HK-2 (cell line): ENCODE measurements at regions not wholly inside any gene's neighbourhood (a gene's known extent, or its start where the extent isn't known, plus 50 kb on each side); places are given as distances from the start of the nearest gene placed in this dataset.

Source experiments
- DNase-seq: peaks from one replicate; pipeline ENCODE4 v3.0.0-alpha.2; 2018; ENCODE audit not compliant: unreplicated experiment

DNA sequence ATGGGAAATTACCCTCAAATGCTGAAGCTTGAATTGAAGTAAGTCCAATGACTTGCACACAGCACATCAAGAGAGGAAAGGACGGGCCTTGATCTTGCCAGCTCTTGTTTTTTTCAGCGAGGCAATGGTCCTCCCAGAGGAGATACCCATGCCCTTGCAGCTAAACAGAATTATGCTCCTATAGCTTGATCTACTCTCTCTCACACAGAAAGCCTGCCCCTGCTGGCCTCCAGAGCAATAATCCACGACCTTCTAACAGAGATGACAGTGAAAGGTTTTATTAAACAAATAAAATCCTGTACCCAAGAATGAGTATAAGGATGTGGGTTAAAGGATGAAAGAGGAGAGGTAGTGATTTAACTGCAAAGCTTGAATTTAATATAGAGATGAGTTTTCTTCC lies 268.0 kb downstream of the ADRA2A start:
- no peak for DNase-seq

DNA sequence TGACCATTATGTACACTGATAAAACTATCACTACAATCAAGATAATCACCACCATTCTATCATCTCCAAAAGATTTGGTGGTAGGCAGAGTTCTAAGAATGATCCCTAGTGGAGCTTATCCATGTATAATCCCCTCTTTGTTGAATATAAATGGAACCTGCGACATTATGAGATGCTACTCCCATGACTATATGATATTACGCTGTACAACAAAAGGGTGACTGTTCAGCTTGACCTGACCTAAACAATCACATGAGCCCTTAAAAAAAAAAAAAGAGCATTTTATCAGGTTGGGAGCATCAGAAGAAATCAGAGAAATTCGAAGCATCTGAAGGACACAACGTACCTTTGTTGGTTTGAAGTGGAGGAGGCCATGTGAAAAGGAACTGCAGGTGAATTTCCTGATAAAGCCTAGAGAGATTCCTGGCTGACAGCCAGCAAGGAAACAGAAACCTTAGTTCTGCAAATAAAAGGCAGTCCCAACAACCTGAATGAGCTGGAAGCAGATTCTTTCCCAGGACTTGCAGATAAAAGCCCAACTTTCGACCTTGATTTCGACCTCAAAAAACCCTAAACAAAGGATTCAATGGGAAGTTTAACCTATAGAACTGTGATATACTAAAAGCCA lies 270.7 kb downstream of the ADRA2A start:
- no peak for DNase-seq

DNA sequence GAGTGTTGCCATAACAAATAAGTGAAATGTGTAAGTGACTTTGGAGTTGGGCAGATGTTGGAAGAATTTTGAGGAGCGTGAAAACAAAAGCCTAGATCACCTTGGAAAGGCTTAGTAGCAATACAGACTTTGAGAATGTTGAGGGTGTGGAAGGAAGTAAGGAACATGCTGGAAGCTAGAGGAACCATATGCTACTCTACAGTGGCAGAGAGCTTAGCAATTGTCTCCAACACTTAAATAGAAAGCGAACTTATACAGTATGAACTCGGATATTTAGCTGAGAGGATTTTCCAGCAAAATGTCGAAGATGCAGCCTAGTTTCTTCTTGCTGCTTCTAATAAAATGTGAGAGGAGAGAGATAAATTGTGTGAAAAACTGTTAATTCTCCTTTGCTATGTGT lies 271.2 kb downstream of the ADRA2A start:
- DNase-seq: no peak

DNA sequence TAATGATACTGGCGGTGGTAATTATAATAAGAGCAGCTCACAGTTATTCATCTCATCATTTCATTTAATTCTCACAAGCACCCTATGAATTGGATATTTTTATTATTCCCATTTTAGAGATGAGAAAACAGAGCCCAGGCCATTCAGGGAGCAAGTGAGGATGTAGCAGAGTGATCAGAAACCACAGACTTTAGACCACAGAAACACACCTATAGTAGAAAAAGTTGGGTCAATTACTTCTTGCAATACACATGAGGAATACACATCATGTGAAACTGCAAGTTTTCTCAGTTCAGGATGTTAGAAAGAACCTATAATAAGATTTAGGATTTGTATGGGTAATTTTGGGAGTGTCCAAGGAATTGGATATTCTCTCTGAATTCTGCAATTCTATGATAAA lies 278.0 kb downstream of the ADRA2A start:
- no peak for DNase-seq

DNA sequence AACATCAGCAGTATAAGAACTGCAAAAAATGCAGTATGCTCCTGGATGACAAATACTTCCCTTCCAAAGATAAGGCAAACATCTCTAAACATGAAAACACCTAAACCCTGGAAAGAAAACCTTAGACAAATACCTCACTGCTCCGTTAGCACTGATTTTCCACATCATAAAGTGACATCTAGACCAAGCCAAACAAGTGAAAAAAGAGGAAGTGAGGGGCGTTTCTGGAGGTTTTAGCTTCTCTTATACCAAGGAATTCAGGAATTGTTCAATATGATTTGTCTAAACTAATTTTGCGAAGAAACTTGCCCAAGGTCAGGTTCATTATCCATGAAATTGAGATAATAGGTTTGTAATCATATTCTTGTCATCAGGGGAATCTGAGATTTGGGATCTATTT lies 279.7 kb downstream of the ADRA2A start:
- DNase-seq: no peak

DNA sequence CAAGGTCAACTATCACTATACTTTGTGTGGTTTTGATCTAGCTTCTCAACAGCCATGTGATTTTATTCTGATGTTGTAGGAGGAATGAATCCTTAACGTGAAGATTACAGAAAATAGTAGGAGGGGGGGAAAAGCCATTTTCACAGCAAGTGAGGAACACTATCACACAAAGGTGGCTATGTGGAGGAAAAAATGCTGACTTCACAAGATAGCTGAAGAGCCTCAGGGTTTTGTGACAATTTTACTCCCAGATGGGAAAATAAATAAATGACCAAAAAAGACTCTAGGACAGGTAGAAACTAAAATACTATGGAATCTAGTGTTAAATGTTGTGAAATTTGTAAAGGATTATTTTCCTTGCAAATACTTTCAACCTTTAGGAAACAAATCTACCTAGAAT lies 281.0 kb downstream of the ADRA2A start:
- no peak for DNase-seq

DNA sequence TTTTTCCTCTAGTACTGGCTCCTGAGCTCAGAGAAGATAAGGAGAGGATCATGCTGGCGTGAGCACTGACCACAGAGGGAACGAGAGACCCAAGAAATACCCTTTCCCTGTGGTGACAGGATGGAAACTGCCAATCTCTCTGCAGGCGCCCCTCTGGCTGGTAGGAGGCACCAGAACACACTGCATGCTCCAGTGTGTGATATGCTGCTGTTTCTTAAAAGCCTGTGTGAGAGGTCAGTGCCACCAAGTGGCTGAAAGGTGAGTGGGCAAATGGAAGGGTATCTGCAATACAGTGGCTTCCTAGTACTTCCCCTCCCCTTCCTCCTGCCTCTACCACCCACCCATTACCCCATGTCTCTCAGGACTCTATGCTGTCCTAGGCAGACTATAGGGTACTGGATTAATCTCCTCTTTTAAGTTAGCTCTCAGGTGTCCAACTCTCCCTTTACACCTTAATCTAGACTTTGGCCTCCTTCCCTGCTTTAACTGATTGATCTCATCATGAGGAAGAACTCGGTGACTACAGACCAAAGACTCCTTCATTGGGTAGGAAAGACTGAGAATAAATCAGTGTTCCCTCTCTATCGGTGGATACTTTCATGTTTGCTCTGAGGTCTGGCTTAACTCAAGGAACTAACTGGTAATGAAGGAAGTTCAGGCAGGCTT lies 283.6 kb downstream of the ADRA2A start:
- peak; percentile 38 for DNase-seq

DNA sequence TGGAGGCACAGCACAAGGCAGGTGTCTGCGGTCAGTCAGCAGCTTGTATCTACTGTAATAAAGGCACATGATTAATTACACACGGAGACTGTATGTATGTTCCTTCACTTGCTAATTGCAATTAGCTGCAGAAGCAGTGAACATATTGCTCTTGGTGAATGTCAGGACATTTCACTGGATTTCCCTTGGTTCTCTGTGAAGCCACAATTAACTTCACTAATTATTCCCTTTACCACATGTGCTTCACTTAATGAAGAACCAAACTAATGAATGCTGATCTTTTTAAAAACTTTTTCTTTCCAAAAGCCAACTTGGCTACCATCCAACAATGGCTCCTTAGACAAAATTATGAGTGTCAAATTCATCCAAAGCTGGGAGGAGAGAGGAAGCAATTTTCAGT lies 290.7 kb downstream of the ADRA2A start:
- no peak for DNase-seq

DNA sequence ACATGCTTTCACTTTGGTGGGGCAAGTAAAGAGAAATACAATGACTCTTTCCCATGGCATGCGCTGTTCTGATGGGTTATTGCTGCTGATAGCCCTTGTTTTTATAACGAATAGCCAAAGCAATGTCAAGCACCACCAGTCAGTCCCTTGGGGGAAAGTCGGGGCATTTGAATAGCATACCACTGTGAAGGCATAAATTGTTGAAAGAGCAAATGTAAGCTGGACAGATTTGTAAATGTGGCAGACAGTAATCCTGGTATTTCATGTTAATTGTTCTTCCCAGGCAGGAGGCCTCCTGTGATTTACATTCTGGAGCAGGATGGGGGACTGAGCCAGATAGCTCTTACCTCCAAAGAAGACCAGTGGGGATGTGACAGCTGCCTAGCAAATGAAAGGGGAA lies 293.3 kb downstream of the ADRA2A start:
- no peak for DNase-seq

DNA sequence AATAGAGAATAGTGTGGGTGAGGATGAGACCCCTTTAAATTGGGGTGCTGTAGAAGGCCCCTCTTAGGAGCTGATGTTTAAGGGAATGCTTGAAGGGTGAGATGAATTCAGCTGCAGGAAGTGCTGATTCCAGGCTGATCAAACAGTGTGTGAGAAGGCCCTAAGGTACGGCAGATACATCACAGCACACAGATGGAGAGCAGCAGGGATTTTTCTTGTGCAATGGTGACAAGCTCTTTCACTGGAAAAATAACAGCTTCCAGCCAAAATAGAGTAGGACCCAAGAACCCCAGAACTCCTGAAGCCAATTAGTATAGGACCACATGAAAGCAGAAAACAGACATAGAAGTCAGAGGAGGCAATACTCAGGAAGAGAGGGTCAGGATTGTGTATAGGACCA lies 296.9 kb downstream of the ADRA2A start:
- DNase-seq: no peak

DNA sequence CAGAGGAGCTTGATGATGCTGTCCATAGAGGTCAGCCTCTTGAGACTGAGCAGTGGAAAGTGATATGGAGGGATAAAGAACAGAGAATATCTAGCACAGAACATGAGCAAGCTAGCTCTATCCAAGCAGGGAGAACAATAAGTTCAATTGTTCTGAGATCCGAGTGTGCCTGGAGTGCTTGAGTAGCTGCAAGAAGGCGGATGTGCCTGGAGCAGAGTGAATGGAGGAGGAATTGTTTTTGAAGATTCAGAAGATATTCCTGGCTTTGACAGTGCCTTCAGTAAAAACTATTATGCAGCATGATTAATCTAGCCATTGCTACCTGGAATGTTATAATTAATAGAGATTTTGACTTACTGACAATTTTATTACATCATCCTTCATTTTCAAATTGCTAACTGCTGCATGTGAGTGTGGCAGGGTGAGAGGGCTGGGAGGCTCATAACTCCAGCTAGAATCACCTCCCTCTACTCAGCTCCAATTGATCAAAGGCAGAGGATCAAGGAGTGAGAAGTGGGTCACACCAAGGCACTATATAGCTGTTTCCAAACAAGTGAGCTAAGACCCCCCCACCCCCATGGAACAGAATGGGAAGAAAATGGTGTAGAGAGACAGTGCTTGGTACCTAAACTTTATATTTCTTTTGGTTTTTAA lies 302.8 kb downstream of the ADRA2A start:
- no peak for DNase-seq

DNA sequence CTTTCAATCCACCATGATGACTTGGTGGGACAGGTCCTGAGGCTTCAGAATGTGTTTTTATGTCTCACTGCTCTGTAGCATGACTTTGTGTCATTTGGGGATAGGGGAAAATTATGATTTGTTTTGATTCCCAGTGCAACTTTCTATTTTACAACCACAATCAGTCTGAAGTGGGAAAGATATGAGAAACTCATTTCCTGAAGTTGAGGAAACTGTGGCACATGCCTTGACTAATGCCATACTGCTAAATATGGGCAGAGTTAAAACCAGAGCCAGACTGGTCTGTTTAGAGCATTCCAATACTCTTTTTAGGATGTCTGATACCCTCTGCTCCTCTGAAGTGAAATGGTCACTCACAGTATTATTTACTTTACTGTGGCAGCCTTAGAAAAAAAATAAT lies 307.7 kb downstream of the ADRA2A start:
- DNase-seq: no peak

DNA sequence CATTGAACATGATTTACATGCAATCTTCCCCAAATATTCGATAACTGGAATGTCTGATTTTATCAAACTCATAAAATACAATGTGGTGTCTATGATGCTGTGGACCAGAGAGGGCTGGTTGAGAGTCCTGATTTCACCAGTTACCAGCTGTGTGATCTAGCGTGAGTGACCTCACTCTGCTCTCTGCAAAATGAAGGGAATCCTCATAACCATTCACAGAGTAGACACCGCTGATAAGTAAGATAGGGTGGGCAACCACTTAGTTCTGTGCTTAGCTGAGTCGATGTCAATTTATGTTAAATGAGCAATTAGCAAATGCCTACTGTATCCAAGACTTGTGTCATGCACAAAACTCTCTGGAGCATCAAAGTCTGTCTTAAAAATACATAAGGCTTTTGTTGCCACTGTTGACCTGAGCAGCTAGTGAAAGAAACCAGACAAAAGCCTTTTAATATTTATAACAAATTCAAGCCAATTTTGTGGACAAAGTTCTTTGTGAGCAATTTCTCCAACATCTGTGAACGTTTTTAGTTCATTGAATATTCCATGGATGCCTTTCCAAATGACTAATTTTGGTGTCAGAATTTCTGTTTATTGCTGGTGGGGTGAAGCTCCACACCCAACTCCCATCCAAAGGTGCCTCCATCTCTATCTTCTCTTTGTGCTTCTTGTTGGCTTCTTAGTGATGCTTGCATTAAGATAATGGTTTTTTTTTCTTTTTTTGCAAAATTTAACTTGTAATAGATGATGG lies 314.2 kb downstream of the ADRA2A start:
- DNase-seq: no peak

DNA sequence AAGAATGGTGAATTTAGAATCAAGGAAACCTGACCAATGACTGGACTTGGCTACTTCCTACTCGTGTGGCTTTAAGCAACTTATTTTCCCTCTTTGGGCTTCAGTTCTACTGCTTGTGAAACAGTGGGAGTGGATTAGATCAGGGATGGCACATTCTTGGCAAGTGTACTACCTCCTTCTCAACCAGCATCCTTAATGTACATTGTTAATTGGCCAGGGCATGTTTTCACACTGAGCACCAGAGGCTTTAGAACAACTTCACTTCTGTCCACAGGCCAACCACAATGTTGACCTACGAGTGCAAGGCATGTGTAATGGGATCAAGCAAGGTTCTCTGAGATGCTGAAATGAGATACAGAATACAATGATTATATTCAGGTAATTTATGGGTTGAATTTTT lies 315.3 kb downstream of the ADRA2A start:
- DNase-seq: no peak

DNA sequence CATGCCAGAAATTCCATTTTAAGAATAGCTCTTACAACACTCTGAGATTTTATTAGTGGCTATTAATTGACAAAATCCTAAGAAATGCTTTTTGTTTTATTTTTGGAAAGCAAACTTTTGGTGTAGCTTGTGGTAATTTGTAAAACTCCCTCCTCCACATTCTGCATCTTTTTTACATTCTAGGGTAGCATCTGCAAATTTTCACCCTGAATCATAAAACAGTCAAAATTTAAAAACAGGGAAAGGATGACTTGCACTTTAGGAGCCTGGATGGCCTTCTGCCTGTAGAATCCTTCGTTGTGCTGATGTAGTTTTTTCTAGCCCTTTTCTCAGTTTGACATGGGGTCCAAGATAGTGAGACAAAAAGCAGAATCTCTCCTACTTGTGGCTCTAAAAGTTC lies 316.1 kb downstream of the ADRA2A start:
- no peak for DNase-seq

DNA sequence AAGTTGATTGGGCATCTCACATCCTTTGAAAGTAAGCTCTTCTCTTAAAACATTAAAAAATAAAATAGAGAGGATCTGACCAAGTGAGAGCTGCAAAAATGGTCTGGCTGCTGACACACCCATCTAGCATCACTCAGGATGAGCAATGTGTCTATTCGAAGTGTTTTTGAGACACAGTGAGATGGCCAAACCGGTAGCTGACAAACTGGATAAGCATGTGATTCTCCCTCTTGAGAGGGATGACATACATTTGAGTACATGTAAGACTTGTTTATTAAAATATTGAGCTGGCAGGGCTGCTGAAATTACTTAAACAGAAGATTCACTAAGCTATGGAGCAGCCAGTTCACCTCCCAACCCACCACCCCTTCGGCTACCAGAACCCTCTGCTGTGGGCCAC lies 333.9 kb downstream of the ADRA2A start:
- DNase-seq: no peak

DNA sequence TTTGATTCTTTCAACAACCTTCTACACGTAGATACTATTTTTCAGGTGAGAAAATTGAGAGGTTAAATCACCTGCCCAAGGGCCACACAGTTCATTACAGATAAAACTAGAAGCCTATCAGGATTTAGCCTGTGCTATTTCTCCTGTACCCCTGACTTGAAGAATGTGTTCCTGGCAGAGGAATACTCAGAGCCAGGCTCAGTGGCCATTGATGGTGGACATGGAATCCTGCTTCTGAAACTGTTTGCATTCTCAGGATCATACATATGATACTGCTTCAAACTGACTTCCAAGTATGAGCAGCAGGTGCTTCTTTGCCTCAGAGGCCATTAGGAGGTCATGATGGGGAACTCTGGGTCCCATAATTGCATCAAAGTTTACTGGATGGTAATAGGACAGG lies 348.6 kb downstream of the ADRA2A start:
- DNase-seq: no peak

DNA sequence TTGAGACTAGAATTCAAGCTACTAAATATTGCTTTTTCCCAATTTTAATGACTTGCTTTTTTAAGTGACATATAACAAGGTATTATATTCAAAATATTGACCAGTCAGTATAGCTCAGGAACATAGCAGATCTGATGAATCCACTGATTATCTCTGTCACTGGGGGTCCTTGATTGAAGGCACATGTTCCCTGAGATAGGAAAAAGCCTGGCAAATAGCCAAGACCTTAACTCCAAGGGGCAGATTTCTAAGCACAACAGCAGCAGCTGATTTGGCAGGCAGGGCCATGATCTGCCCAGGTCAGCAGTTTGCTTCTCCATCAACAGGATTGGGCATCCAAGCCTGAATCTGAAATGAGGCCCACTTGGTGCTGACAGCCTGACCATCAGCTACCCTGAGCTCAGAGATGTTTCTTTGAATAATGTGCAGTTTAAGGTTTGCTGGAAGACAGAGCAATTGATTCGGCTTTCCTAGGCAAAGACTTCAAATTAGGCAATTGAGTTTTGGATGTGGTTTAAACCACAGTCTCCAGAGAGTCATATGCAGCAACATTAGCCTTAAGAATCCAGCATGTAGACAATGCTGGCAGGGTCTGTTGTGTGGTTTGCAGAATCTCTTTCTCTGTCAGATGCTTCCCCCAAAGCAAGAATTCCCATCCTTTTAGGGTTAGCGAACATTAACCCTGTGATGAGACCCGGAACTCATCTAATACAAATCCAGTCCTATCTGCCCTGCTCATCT lies 352.6 kb downstream of the ADRA2A start:
- no peak for DNase-seq

DNA sequence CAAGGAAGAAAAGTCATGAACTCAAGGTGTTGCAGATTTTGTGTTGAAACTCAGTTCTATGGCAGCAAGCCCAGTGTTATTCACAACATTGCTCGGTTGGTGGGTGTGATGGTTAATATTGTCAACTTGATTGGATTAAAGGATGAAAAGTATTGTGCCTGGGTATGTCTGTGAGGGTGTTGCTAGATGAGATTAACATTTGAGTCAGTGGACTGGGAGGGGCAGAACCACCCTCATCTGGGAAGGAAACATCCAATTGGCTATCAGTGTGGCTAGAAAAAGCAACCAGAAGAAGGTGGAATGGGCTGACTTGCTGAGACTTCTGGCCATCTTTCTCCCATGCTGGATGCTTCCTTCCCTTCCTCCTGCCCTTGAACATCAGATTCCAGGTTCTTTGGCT lies 353.2 kb downstream of the ADRA2A start:
- no peak for DNase-seq

DNA sequence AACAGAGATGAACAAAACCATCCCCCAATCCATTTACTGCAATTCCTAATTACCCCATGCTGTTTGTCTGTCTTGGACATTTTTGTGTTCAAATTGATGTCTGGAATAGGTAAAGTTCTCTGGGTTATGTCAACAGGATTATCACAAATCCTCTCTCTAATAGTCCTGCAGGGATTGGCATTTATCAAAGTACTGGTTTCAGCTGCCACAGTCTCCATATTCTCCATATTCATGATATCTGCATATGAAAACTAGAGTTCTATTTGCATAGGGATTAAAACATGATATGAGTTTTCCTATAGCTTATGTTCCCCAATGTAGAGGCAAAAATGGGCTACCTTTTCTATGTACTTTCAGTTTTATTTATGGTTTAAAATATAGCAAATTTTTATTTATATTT lies 355.8 kb downstream of the ADRA2A start:
- no peak for DNase-seq

DNA sequence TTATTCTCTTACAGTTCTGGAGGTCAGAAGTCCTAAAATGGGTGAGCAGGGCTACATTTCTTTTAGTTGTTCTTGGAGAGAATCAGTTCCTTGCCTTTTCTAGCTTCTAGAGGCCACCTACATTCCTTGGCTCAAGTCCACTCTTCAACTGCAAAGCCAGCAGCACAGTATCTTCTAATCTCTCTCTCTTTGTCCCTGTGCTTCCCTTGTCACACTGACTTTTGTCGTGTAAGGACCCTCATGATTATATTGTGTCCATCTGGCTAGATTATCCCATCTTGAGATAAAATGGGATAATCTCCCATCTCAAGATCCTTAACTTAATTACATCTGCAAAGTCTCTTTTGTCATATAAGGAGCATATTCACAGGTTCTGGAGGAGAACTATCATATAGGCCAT lies 359.0 kb downstream of the ADRA2A start:
- no peak for DNase-seq
